GM21786 (cell line): ENCODE measurements at regions not wholly inside any gene's neighbourhood (a gene's known extent, or its start where the extent isn't known, plus 50 kb on each side); places are given as distances from the start of the nearest gene placed in this dataset.
"Not testable (repeated sequence)": the region's sequence is repeated elsewhere in the genome, so short reads cannot be mapped to it uniquely, and the experiment has no call there.

Source experiments
- ATAC-seq: cut with Tn5 transposase; IDR thresholded peaks from one replicate; pipeline ENCODE4 v1.9.1; 2021; ENCODE audit not compliant: unreplicated experiment

GRCh38 chr21:24420689-24421088, 1186.6 kb downstream of the MRPL39 start:
- peak; percentile 67 for ATAC-seq

DNA sequence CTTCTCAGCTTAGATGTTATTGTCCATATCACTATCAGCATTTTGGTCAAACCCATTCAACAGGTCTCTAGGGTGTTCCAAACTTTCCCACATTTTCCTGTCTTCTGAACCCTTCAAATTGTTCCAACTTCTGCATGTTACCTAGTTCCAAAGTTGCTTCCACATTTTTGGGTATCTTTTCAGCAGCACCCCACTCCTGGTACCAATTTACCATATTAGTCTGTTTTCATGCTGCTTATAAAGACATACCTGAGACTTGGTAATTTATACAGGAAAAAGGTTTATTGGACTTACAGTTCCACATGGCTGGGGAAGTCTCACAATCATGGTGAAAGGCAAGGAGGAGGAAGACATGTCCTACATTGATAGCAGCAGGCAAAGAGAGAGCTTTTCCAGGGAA, 1187.6 kb downstream of the MRPL39 start:
- not testable (repeated sequence) for ATAC-seq

DNA sequence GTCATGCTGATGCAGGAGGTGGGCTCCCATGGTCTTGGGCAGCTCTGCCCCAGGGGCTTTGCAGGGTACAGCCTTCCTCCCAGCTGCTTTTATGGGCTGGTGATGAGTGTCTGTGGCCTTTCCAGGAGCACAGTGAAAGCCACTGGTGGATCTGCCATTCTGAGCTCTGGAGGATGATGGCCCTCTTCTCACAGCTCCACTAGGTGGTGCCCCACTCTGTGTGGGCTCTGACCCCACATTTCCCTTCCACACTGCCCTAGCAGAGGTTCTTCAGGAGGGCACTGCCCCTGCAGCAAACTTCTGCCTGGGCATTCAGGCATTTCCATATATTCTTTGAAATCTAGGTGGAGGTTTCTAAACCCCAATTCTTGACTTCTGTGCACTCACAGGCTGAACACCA, 1188.6 kb downstream of the MRPL39 start:
- no peak for ATAC-seq

- ATAC-seq: no peak
Measured at GRCh38 chr21:24411429-24411828, 1195.9 kb downstream of the MRPL39 start.

DNA sequence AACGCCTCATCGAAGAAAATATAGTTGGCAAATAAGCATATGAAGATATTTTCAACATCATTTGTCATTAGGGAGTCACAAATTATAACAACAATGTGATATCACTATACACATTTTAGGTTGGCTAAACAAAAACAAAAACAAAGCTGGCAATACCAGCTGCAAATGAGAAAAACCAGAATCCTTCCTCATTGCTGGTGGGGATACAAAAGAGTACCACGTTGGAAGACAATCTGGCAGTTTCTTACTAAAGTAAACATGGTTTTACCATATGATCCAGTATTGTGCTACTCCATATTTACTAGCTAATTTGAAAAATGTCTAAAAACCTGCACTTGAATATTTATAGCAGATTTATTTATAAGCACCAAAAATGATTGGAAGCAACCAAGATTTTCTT, 1204.1 kb downstream of the MRPL39 start:
- no peak for ATAC-seq

- ATAC-seq: no peak
Measured at GRCh38 chr21:24395320-24395923, 1211.9 kb downstream of the MRPL39 start.

DNA sequence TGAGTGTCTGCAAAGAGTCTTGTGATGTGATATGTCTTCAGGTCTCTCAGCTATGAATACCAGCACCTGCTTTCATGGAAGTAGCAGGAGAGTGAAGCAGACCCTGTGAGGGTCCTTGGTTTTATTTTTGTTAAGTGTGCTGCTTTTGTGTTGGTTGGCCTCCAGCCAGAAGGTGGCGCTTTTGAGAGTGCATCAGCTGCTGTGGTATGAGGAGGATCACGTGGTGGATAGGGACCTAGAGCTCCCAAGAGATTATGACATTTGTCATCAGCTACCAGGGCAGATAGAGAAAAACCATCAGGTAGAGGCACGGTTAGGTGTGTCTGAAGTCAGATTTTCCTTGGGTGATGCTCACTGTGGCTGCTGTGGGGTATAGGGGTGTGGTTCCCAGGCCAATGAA, 1232.1 kb downstream of the MRPL39 start:
- ATAC-seq: peak; percentile 66

- no peak for ATAC-seq
Measured at GRCh38 chr21:24372506-24372905, 1234.8 kb downstream of the MRPL39 start.

GRCh38 chr21:24369746-24370145, 1237.5 kb downstream of the MRPL39 start:
- no peak for ATAC-seq

DNA sequence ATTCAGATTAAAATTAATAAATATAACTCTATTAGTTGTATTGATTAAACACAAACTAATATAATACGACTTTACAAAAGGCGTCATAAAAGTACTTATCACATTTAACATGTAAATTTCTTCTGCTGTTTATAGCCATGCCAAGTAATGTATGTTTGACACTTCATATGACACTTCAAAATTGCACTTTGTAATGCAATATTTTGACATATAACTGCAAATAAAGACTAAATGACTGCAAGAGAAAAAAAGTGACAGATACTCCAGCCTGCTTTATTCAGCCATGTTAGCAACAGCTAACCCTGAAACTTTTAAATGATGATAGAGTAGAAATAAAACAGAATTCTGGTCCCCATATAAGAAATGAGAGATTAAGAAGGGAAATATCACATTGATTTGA, 1238.0 kb downstream of the MRPL39 start:
- no peak for ATAC-seq

DNA sequence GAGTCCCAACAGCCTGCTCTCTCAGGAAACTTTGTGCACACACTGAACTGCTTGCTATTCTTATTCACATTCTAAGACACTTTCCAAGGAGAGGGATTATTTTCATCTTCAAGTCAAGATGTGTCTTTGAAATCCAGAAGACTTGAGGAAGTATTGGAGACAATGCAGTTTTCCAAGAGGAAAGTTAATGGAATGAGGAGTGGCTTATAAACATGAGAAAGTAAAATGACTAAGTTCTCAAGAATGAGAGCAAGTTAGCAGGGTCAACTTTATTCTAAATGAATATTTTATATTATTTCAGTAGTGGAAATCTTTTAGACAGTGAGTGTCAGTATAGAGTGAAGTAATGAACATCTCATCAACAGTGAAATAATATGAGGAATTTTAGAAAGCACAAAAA, 1239.3 kb downstream of the MRPL39 start:
- ATAC-seq: no peak

DNA sequence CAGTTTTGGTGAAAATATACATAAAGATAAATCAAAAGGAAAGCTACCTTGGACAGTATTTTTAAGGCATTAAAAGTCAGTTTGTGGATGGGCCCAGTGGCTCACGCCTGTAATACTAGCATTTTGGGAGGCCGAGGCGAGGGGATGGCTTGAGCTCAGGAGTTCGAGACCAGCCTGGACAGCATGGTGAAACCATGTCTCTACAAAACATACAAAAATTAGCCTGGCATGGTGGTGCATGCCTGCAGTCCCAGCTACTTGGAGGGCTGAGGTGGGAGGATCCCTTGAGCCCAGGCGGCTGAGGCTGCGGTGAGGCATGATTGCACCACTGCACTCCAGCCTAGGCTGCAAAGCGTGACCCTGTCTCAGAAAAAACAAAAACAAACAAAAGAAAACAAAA, 1253.8 kb downstream of the MRPL39 start:
- ATAC-seq: no peak

- ATAC-seq: no peak
Measured at GRCh38 chr21:24339406-24339805, 1267.9 kb downstream of the MRPL39 start.

DNA sequence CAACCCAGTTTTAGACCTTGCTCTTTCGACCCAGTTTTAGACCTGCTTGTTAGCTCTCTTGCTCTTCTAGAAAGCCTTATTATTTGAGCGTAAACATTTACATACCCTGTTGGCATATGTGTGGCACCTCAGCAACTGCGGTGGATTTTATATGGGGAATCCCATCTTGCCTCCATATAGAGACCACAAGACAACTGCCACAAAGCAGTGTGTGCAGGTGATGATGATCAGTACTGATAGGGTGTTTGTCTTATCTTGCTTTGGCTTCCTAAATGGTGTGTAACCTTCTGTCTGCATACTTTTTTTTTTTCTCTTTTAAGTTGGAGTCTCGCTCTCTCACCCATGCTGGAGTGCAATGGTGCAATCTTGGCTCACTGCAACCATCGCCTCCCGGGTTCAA, 1270.8 kb downstream of the MRPL39 start:
- no peak for ATAC-seq

GRCh38 chr21:24323536-24323935, 1283.7 kb downstream of the MRPL39 start:
- ATAC-seq: no peak

DNA sequence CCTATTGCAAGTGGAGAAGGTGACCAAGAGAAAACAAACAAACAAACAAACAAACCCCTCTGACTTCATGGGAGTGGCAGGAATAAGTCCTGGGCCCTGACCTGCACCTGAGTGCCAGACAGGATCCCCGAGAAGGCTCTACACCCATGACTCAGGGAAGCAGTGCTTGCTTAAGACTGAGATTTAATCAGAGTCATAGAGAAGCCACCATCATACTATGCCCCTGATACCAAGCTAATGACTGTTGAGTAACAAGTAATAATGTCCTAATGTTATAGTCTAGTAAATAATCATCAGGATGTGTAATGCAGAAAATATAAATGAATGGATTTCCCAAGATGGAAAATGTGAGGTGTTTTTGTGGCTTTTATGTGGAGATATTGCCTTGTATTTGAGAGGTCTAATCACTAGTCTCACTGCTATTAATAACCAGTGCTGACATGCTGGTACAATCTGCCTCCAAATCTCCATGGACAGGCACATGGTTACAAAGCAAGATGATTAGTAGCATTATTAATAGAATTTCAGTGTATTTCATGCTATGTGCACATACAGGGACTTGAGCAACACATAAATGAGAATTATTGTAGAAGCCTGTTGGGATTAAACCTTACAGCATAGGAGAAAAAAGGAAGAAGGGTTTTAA, 1290.9 kb downstream of the MRPL39 start:
- ATAC-seq: no peak

- no peak for ATAC-seq
Measured at GRCh38 chr21:24310788-24311187, 1296.5 kb downstream of the MRPL39 start.

- no peak for ATAC-seq
Measured at GRCh38 chr21:24308183-24308582, 1299.1 kb downstream of the MRPL39 start.

- no peak for ATAC-seq
Measured at GRCh38 chr21:24302400-24302799, 1304.9 kb downstream of the MRPL39 start.

GRCh38 chr21:24298040-24298439, 1309.2 kb downstream of the MRPL39 start:
- no peak for ATAC-seq

DNA sequence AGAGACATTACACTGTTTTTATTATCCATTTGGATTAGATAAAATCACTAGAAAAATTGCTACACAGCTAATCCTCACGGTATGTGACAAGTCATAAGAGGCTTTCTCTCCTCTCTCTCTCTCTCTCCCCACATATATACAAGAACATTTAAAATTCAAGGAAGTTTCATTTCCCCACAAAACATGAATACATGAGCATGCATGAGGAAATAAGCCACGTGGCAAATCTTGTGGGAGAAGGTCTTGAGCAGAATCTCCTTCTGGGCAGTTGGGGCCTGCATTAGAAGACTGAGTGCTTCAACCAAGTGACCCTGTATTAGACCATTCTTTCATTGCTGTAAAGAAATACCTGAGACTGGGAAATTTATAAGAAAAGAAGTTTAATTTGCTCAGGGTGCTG, 1313.1 kb downstream of the MRPL39 start:
- no peak for ATAC-seq

DNA sequence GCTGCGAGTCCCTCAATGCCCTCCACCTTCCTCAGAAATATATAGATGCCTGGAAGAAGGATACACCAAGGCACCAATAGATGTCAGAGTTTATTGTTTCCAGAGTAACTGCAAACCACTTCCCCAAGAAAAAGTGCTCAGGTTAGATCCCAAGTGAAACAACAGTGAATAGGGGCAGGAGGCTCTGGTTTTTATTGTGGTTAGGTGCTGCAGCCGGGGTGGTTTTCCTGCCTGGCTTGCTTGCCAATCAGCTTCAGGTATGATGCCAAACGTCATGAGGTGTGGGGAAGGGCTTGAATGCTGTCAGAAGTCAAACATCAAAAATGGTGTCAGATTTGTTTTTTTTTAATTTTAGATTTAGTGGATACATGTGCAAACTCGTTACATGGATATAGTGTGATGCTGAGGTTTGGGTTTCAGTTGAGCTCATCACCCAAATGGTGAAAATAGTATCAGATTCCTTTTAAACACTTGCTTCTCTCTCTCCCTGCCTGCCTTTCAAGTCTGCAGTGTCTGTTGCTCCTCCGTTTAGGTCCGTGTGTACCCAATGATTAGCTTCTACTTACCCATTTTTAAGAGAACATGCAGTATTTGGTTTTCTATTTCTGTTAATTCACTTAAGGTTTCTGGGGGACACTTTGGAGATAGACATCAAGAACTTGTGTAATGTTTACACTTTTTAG, 1317.0 kb downstream of the MRPL39 start:
- ATAC-seq: no peak
